ENCODE measurements at regions not wholly inside any gene's neighbourhood (a gene's known extent, or its start where the extent isn't known, plus 50 kb on each side); places are given as distances from the start of the nearest gene placed in this dataset.

DNA sequence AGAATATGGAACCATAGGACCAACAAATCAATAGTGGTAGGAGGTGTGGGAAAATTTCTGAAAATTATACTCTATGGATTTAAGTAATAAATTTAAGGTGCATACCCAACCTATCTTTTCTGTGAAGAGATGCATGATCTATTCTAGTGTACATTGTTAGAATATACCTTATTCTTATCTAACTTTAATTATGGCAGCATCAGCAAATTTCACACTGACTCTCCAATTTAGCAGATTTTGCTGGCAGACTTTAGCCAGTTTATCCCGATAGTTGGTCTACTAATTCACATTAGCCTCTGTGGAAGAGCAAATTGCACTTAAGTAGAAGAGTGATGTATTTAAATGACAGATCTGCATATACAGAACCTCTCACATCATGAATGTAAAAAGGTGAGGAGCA, 400.0 kb downstream of the PLA2G4A start:
- TF ChIP-seq, protein P1, sequence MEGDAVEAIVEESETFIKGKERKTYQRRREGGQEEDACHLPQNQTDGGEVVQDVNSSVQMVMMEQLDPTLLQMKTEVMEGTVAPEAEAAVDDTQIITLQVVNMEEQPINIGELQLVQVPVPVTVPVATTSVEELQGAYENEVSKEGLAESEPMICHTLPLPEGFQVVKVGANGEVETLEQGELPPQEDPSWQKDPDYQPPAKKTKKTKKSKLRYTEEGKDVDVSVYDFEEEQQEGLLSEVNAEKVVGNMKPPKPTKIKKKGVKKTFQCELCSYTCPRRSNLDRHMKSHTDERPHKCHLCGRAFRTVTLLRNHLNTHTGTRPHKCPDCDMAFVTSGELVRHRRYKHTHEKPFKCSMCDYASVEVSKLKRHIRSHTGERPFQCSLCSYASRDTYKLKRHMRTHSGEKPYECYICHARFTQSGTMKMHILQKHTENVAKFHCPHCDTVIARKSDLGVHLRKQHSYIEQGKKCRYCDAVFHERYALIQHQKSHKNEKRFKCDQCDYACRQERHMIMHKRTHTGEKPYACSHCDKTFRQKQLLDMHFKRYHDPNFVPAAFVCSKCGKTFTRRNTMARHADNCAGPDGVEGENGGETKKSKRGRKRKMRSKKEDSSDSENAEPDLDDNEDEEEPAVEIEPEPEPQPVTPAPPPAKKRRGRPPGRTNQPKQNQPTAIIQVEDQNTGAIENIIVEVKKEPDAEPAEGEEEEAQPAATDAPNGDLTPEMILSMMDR (IDR thresholded peaks at IDR 0.05): no peak
- TF ChIP-seq POLR2A (IDR thresholded peaks at IDR 0.05) (no peak), POLR2AphosphoS5 (IDR thresholded peaks at IDR 0.05) (no peak)

All from sigmoid colon (tissue), 4 donors.